GM12875 (cell line): ENCODE measurements at regions not wholly inside any gene's neighbourhood (a gene's known extent, or its start where the extent isn't known, plus 50 kb on each side); places are given as distances from the start of the nearest gene placed in this dataset.

Experiments
- H3K4me3 ChIP-seq: one replicate; pipeline ENCODE4 v1.5.1; 2011; ENCODE audit warnings: low read depth, low read length, control low read depth
- TF ChIP-seq, protein P1 (sequence below): IDR thresholded peaks from 2 replicates; pipeline ENCODE4 v1.5.1; 2011; ENCODE audit warnings: low read depth, mild to moderate bottlenecking, control low read depth, inconsistent platforms, low read length, moderate library complexity, borderline replicate concordance; ENCODE audit not compliant: insufficient read depth

GRCh38 chr10:26637521-26638275 is 59.8 kb upstream of the PDSS1 start:
- TF ChIP-seq, protein P1, sequence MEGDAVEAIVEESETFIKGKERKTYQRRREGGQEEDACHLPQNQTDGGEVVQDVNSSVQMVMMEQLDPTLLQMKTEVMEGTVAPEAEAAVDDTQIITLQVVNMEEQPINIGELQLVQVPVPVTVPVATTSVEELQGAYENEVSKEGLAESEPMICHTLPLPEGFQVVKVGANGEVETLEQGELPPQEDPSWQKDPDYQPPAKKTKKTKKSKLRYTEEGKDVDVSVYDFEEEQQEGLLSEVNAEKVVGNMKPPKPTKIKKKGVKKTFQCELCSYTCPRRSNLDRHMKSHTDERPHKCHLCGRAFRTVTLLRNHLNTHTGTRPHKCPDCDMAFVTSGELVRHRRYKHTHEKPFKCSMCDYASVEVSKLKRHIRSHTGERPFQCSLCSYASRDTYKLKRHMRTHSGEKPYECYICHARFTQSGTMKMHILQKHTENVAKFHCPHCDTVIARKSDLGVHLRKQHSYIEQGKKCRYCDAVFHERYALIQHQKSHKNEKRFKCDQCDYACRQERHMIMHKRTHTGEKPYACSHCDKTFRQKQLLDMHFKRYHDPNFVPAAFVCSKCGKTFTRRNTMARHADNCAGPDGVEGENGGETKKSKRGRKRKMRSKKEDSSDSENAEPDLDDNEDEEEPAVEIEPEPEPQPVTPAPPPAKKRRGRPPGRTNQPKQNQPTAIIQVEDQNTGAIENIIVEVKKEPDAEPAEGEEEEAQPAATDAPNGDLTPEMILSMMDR: no peak
- H3K4me3 ChIP-seq: no peak overlapping the region

- H3K4me3 ChIP-seq: no peak overlapping the region
- TF ChIP-seq, protein P1: no peak
These were observed 57.1 kb upstream of the PDSS1 start for GRCh38 chr10:26640391-26640790.

DNA sequence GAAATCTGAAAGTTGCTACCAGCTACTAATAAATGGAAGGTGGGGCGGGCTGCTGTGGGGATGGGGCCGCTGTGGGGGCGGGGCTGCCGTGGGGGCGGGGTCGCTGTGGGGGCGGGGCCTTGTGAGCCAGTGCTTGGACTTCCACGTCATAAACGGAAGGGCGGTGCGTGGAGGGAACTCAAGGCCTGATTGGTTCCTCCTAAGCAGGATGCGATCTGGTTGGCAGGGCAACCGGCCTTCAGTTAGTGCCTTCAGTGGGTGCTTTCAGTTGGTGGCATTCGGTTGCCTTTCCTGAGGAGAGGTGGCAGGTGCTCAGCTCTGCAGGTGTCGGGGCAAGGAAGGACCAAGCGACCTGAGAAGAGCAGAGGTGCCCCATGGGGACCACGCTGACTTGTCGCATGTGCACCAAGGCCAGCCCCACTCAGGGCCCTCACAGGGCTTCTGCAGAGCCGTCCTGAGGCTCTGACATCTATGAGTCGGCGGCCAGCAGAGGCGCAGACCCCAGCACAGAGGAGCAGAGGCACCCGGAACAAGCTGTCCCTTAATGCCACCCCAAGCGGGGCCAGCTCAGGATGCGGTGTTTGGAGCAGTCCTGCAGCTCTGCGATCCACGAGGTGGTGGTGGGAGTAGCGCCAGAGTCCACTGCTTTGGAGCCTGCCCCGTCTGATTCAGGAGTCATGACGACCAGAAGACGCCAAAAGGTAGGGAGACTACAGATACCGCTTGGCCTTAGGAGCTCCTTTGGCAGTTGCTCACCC is 54.4 kb upstream of the PDSS1 start:
- no peak overlapping the region for H3K4me3 ChIP-seq
- TF ChIP-seq, protein P1: no peak

GRCh38 chr10:26647602-26648244 is 49.8 kb upstream of the PDSS1 start:
- TF ChIP-seq, protein P1: peak; percentile 7; the same call in 1 of the 2 replicates
- no peak overlapping the region for H3K4me3 ChIP-seq
